ENCODE measurements at regions not wholly inside any gene's neighbourhood (a gene's known extent, or its start where the extent isn't known, plus 50 kb on each side); places are given as distances from the start of the nearest gene placed in this dataset.

GRCh38 chr7:79782906-79783305, 329.4 kb upstream of the MAGI2 start:
- no peaks in the 10 kb centered on the region for H3K27me3 ChIP-seq (ENCODE audit: insufficient read depth, low read length)
- no peak for TF ChIP-seq CTCF (IDR thresholded peaks at IDR 0.05; ENCODE audit: extremely low read depth, low read depth, low read length)
- H3K27ac ChIP-seq (ENCODE audit: low read depth, low read length) = no peak overlapping the region
- no peaks in the 10 kb centered on the region for H3K9me3 ChIP-seq (ENCODE audit: low read depth, low read length)
- DNase-seq (ENCODE audit: insufficient read length, low spot score, missing footprints) = no peak
- no peak overlapping the region for H2AFZ ChIP-seq (ENCODE audit: low read length)
- no peaks in the 10 kb centered on the region for H4K20me1 ChIP-seq (ENCODE audit: insufficient read depth, low read length)
- no peak overlapping the region for H3K4me2 ChIP-seq (ENCODE audit: insufficient read depth, low read length)
- H3K4me3 ChIP-seq (ENCODE audit: insufficient read depth, low read length) = no peak overlapping the region
- no peaks in the 10 kb centered on the region for H3K36me3 ChIP-seq (ENCODE audit: insufficient read depth, low read length)
- H3K4me1 ChIP-seq (ENCODE audit: insufficient read depth, low read length) = peaks cover 20% of the 10 kb centered on the region
- no peaks in the 10 kb centered on the region for H3K79me2 ChIP-seq (ENCODE audit: insufficient read depth, low read length)

- no peak overlapping the region for H3K4me2 ChIP-seq (ENCODE audit: insufficient read depth, low read length)
- no peak overlapping the region for H3K27ac ChIP-seq (ENCODE audit: low read depth, low read length)
- H2AFZ ChIP-seq (ENCODE audit: low read length) = no peak overlapping the region
- H3K4me3 ChIP-seq (ENCODE audit: insufficient read depth, low read length) = no peak overlapping the region
- no peak for DNase-seq (ENCODE audit: insufficient read length, low spot score, missing footprints)
- no peak for TF ChIP-seq CTCF (IDR thresholded peaks at IDR 0.05; ENCODE audit: extremely low read depth, low read depth, low read length)
- no peaks in the 10 kb centered on the region for H4K20me1 ChIP-seq (ENCODE audit: insufficient read depth, low read length)
- H3K36me3 ChIP-seq (ENCODE audit: insufficient read depth, low read length) = no peaks in the 10 kb centered on the region
- no peaks in the 10 kb centered on the region for H3K27me3 ChIP-seq (ENCODE audit: insufficient read depth, low read length)
- no peaks in the 10 kb centered on the region for H3K9me3 ChIP-seq (ENCODE audit: low read depth, low read length)
- no peaks in the 10 kb centered on the region for H3K79me2 ChIP-seq (ENCODE audit: insufficient read depth, low read length)
- H3K4me1 ChIP-seq (ENCODE audit: insufficient read depth, low read length) = peaks cover 15% of the 10 kb centered on the region
These were observed 328.8 kb upstream of the MAGI2 start for GRCh38 chr7:79782256-79782655.

GRCh38 chr7:79781716-79782115, 328.2 kb upstream of the MAGI2 start:
- Histone ChIP-seq H3K9me3 (ENCODE audit: low read depth, low read length) (no peaks in the 10 kb centered on the region), H3K4me2 (ENCODE audit: insufficient read depth, low read length) (no peak overlapping the region), H3K4me3 (ENCODE audit: insufficient read depth, low read length) (no peak overlapping the region), H3K79me2 (ENCODE audit: insufficient read depth, low read length) (no peaks in the 10 kb centered on the region), H3K27me3 (ENCODE audit: insufficient read depth, low read length) (no peaks in the 10 kb centered on the region), H3K27ac (ENCODE audit: low read depth, low read length) (no peak overlapping the region), H3K36me3 (ENCODE audit: insufficient read depth, low read length) (no peaks in the 10 kb centered on the region), H3K4me1 (ENCODE audit: insufficient read depth, low read length) (peaks cover 15% of the 10 kb centered on the region), H2AFZ (ENCODE audit: low read length) (peak overlapping the region; percentile 5), H4K20me1 (ENCODE audit: insufficient read depth, low read length) (no peaks in the 10 kb centered on the region)
- TF ChIP-seq CTCF (IDR thresholded peaks at IDR 0.05; ENCODE audit: extremely low read depth, low read depth, low read length) = no peak
- DNase-seq (ENCODE audit: insufficient read length, low spot score, missing footprints) = no peak

- Histone ChIP-seq H3K4me2 (ENCODE audit: insufficient read depth, low read length) (peak overlapping the region; percentile 92), H2AFZ (ENCODE audit: low read length) (peak overlapping the region; percentile 89)
These were observed 325.6 kb upstream of the MAGI2 start for GRCh38 chr7:79778786-79779770.

More at GRCh38 chr7:79778786-79779770, 325.6 kb upstream of the MAGI2 start:
- Histone ChIP-seq H3K4me3 (ENCODE audit: insufficient read depth, low read length) (peak overlapping the region; percentile 69), H3K27me3 (ENCODE audit: insufficient read depth, low read length) (no peaks in the 10 kb centered on the region), H3K4me1 (ENCODE audit: insufficient read depth, low read length) (peaks cover 15% of the 10 kb centered on the region), H3K27ac (ENCODE audit: low read depth, low read length) (peak overlapping the region; percentile 79), H3K79me2 (ENCODE audit: insufficient read depth, low read length) (no peaks in the 10 kb centered on the region), H4K20me1 (ENCODE audit: insufficient read depth, low read length) (no peaks in the 10 kb centered on the region), H3K36me3 (ENCODE audit: insufficient read depth, low read length) (no peaks in the 10 kb centered on the region), H3K9me3 (ENCODE audit: low read depth, low read length) (no peaks in the 10 kb centered on the region)
- TF ChIP-seq CTCF (IDR thresholded peaks at IDR 0.05; ENCODE audit: extremely low read depth, low read depth, low read length) = no peak
- DNase-seq (ENCODE audit: insufficient read length, low spot score, missing footprints) = peak; percentile 77
